ENCODE measurements at regions not wholly inside any gene's neighbourhood (a gene's known extent, or its start where the extent isn't known, plus 50 kb on each side); places are given as distances from the start of the nearest gene placed in this dataset.

DNA sequence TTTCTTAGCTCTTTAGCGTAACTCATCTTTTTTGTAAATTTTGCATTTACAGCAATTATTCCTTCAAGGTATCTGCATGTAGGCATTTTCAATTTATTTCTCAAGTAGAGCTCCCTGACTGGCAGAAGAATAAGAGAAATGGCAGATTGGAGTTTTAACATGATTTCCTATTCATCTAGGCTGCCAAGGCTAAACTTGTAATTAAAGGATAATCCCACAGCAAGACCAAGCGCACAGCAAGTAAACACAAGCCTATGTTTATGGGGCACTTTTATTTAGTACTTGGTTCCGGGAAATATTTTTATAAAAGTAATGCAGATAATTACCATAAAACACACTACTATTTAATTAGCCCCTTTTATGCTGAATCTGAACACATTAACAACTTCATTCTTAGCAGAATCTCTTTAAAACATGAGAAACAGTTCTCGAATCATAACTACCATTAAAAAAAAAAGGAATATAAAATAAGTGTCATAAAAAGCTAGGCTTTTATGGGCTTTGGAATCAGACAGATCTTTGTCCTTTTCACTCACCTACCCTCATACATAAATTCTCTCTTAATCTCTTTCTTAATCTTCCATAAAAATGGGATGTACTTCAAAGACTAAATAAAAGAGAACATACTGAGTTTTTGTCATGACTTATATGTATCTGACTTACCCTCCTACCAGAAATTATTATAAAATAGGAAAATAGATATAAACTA, 961.6 kb upstream of the MIR17HG start:
- DNase-seq = no peak

DNA sequence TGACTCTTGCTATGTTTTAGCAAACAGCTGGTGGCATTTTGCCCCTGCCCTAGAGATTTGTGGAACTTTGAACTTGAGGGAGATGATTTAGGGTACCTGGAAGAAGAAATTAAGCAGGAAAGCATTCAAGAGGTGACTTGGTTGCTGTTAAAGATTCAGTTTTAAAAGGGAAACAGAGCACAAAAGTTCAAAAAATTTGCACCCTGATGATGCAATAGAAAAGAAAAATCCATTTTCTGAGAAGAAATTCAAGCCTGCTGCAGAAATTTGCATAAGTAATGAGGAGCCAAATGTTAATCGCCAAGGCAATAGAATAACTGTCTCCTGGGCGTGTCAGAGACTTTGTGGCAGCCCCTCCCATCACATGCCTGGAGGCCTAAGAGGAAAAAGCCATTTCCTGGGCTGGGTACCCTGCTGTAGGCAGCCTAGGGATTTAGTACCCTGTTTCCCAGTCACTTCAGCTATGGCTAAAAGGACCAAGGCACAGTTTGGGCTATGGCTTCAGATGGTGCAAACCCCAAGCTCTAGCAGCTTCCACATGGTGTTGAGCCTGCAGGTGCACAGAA, 958.5 kb upstream of the MIR17HG start:
- DNase-seq = no peak

DNA sequence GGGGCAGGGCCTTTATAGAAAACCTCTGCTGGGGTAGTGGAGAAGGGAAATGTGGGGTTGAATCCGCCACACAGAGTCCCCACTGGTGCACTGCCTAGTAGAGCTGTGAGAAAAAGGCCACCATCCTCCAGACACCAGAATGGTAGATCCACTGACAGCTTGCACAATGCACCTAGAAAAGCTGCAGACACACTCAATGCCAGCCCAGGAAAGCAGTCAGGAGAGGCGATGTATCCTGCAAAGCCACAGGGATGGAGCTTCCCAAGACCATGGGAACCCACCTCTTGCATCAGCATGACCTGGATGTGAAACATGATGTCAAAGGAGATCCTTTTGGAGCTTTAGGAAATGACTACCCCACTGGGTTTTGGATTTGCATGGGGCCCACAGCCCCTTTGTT, 958.0 kb upstream of the MIR17HG start:
- DNase-seq = no peak

DNA sequence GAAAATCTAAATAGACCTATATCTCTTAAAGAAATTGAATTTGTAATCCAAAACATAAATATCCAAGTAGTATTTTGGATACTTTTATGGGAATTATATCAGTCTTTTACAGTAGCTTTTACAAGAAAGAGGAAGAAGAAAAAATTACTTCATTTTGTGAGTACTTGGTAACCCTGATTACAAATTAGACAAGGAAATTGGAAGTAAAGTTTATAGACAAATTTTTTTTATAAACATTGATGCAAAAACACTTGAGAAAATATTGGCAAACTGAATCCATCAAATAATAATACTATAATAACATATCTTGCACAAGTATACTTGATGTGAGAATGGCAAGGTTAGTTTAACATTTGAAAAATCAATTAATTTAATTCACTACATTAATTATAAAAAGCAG, 954.1 kb upstream of the MIR17HG start:
- DNase-seq = no peak

DNA sequence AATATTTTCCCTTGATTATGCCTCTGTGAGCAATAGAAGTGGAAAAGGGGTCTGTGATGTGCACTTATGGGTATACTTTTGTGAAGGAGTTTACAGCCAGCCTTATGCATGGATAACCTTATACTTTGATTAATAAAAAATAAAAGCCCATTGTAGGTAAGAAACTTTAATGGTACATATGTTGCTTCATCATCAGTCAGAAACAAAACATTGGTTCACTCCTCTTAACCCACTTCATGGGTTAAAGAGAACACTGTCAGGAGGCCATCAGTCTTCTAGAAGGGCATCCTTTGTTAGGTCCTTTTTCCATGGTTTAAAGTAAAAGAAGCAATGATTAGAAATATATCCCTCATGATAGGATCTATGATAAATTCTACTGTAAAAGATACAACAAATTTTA, 952.1 kb upstream of the MIR17HG start:
- DNase-seq = no peak

DNA sequence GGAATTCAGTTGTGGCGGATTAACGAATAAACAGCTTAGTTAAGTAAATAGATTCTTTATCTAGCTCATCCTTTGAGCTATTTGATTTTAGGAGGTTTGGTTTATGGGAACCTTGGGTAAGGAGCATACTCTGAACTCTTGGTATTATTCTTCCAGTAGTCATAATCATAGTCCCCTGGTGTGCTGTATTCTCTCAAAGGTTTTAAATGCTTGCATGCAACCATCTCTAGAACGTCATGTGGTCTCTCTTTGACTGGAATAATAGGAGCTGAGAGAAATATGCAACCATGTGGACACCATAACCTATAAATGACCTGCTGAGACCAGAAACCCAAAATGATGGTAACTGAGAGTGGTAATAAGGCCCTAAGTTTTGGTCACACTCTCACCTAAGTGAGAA, 951.6 kb upstream of the MIR17HG start:
- DNase-seq = no peak

DNA sequence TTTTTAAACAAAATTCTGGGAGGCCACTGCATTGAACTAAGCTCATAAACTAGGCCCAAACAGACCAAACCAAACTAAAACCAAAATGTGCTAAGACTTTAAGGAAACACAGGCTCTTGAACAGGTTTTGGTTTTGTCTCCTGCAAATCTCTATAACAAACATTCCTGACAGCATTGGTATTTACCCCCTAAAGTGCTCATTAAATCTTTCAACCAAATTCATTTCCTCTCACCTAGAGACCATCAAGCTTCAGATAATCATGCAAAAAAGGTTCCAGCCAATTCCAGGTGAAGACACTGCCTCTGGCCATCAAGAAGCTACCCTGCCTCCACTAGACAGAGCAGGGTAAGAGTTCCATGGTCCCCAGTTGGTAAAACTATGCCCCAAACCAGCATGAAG, 951.2 kb upstream of the MIR17HG start:
- no peak for DNase-seq

DNA sequence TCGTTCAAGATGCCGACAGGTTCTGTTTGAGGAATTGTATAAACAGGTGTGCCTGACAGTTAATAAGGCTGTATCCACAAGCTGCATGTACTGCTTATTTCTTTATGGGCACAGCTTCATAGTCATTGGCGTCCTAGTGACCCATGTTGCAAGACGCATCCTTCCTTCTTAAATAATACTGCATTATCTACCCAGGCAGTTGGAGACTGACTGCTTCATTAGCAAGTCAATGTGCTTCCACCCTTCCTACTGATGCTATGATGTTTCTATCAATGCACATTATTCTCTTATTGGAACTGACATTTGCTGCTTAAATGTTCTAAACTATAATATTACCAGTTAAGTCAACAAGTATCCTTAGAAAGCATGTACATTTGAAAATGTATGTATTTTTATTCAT, 950.0 kb upstream of the MIR17HG start:
- DNase-seq = no peak

DNA sequence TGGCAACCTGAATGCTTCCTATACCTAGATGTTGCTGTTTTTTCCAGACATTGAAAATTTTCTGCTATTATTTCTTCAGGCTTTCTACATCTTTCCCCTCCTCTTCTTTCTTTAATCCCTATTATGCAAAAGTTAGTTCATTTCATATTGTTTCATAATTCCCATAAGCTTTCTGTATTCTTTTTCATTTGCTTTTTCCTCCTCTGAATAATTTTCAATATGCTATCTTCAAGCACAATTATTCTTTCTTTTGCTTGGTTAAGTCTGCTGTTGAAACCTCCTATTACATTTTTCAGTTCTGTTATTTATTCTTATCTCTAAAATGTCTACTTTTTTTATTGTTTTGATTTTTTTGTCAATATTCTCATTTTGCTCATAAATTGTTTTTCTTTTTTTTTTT, 947.1 kb upstream of the MIR17HG start:
- DNase-seq = no peak

DNA sequence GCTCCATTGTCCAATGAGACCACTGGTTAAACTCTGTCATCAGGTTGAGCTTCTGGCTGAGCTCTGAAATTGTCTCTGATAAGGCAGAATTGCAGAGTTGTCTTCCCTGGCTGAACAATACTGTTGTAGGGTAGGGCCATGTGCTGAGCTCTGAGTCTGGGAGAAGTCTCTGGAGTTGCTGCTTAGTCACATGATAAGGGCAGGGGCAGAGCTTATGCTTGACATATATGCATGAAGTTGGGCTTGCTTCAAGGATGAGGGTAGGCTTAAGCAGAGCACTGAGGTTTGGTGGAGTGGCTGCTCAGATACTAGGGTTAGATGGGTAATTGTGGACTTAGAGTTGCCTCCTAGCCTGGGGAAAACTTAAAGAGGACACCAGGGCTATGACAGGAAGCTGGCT, 946.3 kb upstream of the MIR17HG start:
- DNase-seq = no peak

DNA sequence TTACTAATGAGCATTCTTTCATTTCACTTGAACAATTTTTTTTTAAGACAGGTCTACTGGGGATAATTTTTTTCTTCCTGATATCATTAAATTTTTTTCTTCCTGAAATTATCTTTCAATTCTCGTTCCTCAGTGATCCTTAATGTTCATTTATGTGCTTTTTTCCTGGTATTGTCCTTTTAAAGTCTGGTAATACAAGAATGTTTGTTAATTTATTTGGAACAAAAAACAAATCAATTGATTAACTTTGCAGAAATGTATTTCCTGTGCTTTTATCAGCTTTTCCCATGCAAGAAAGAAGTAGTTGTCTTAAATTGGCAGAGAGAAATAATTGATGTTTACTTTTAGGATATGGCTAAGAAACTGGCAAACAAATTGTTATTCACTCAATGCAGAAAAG, 945.4 kb upstream of the MIR17HG start:
- no peak for DNase-seq

DNA sequence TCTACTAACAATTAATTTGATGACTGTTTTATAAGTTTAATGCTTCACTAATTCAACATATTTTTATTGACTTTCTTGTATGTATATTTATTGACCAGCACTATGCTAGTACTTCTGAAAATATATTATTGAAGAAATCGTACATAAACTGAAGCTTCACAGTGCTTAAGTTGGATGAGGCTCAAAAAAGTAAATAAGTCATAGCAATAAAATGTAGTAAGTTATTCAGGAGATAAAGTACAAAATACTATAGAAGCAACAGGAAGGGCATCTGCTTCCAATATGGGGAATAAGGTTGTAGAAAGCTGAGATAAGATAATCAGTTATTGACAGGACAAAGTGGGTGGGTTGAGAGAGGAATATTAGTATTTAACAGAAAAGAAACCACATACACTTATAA, 944.9 kb upstream of the MIR17HG start:
- DNase-seq = no peak

DNA sequence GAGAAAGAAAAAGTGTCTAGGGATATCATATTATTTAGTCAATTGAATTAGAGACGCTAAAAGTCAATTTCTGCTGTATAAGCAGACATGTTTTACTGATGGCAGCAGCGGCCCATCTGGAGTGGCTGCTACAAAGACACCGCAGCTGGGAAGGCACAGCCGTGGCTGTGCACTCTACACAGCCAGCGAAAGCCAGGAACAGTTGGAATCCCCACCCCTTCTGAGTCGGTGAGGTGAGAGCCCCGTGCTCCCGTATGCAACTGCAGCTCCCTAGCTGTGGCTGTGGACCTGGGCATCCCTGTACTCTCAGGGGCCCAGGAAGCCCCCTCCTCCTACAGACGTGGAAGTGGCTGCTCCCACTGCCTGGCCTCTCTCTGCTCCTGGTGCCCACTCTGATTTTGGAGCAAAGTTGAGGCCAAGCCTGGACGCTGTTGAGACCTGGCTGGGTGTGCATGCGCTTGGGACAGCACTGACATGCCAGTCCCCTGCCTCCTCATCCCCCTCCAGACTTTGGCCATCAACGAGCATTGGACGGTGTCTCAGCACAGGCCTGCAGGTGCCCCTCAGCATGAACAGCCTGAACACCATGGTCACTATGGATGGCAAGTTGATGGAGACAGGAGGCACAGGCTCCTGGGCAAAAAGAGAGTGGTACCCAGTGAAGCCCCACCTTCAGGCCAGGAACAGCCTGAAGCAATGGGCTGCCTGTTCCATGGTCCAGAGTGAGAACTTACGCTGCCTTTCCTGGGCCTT, 944.0 kb upstream of the MIR17HG start:
- DNase-seq = no peak

DNA sequence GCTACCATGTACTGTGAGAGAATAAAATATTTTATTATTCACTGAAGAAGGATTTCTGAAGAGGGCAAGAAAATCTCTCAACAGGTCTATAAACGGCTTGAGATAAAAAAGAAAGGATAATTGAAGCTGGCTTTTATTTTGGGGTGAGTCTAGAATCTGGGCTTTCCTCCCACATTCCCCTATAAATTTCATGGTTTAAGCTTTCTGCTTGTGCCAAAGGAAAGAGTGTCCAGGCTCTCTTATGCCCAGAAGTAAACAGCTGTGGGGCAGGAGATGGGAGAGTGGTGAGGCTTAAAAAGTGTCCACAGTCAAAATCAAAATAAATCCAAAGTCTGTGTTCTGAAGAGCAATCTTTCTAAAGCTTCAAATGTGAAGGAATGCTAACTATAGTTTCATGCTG, 942.2 kb upstream of the MIR17HG start:
- DNase-seq = no peak

DNA sequence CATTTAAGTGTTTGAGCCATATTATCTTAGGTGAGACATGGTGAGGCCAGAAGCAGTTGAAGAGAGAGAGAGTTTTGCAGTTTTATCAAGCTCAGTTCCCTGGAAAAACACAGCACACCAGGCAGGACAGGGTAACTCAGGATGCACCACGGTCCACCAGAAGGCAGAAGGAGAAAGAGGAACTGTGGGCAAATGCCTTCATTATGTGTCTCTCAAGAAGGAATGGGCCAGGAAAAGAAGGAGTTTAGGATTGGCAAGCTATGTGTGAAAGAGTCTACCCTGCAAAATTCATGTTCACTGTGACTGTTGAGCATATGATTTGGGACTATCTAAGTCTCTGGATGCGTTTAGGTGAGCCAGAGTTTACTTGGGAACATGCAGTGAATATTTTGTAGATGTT, 934.5 kb upstream of the MIR17HG start:
- DNase-seq = no peak

DNA sequence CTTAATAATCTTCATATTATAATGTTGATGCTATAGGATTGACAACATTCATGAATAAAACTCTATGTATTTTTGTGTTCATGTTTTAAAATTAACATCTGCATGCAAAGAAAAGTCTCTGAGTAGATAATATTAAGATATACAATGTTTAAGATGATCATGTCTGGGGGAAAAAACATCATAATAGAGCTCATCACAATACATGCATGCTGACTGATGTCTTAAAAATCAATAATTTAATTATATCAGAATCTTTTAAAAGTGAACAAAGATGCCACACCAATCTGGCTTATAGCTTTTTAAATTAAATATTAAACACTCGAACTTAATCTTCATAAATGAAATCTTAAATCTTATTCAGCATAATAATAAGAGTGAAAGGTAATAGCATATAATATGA, 933.9 kb upstream of the MIR17HG start:
- DNase-seq = no peak

DNA sequence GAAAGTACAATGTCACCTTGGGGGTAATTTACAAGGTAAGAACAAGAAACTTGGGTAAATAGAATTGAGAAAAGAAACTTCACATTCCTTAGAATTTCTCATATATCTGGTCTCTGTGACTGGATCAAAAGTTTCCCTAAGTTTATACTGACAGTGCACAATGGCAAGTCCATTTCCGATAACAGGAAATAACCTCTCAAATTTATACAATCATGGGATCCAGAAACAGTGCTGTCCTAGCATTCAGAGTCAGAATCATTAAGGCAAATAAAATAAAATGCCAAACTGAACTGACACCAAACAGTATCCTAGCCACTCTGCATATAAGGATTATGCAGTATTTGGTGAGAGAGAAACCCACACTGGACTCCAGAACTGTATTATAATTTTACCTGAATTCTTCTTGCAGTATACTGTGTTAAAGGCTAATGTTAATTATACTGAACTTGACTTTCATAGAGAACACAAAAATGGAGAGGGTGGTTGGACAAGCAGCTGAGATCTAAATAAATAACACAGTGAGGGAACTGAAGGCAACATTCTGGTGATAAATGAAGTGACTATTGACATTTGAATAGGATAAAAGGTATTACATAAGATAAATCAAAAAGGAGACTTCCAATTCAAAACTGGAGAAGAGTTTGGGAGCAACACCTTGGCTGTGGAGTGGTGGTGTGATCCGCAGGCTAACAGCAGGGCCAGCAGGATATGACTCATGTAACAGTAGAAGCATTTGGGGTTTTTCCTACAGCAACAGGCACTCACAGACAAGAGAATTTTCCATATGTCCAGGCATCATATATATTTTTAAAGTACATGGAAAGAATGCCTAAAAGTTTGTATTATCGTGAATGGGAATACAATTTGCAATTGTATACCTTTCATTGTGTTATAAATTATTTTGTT, 932.5 kb upstream of the MIR17HG start:
- DNase-seq = no peak

DNA sequence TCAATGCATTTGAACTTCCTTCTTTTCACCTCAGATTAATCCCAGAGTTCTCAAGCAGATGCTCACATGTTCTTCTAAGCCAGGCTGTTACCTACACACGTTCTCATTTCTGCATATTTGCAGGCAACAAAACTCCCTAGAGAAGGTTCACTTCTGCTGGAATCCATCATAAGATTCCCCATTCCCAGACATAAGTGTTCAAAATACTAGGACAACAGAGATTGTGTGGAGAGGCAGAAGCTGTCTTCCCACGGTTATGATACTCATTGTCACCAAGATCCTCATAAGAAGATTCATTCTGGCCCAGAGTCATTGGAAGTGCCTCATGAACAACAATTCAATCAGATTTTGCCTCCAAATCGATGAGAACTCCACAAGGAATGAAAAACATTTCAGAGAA, 931.6 kb upstream of the MIR17HG start:
- no peak for DNase-seq

DNA sequence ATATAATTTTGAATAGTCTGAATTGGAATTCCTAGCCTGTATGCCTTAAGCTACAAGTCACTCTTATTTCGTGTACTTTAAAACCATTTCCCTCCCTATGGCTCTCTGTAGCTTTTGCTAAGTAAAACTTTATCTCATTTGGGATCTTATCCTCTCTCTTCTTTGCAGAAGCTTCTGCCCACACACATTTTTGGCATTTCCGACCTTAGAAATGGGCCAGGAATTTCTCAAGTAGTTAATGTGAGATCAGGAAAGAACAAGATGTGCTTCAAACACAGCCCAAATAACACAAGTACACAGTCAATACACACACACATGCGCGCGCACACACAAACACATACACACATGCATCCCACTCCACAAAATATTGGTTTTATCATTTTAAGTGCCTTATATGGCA, 931.0 kb upstream of the MIR17HG start:
- no peak for DNase-seq

DNA sequence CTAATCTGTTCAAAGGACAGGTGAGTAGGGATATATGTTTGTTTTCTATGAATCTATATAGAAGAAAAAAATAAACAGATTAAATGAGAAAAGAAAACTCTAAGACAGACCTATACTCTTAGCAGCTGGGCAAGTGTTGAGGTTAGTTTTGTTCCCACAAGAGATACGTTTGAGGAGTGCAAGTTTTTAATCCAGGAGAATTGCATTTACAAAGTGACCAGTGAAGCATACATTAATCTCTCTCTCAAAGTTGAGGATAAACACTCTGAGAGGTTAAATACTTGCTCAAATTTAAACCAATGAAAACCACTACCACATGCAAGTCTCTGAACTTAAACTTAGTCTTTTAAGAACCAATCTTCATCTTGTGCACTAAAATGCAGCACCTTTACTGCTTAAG, 930.5 kb upstream of the MIR17HG start:
- DNase-seq = no peak

DNA sequence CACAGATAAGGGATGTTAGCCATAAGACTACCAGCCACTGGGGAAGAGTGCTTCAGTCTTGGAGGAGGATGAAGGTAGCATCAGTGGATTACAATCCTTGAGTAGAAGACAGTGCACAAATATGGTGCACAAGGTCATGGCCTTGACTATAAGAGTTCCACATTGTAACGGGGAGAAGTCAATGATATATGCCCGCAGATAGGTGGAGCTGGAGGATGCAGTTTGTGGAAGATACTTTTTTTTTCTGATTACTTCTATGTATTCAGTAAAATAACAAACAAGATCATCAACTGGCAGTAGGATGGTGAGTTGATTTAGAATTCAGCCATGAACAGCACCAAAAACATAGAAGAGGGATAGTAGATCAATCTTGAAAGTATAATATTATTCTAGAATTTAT, 926.8 kb upstream of the MIR17HG start:
- no peak for DNase-seq

DNA sequence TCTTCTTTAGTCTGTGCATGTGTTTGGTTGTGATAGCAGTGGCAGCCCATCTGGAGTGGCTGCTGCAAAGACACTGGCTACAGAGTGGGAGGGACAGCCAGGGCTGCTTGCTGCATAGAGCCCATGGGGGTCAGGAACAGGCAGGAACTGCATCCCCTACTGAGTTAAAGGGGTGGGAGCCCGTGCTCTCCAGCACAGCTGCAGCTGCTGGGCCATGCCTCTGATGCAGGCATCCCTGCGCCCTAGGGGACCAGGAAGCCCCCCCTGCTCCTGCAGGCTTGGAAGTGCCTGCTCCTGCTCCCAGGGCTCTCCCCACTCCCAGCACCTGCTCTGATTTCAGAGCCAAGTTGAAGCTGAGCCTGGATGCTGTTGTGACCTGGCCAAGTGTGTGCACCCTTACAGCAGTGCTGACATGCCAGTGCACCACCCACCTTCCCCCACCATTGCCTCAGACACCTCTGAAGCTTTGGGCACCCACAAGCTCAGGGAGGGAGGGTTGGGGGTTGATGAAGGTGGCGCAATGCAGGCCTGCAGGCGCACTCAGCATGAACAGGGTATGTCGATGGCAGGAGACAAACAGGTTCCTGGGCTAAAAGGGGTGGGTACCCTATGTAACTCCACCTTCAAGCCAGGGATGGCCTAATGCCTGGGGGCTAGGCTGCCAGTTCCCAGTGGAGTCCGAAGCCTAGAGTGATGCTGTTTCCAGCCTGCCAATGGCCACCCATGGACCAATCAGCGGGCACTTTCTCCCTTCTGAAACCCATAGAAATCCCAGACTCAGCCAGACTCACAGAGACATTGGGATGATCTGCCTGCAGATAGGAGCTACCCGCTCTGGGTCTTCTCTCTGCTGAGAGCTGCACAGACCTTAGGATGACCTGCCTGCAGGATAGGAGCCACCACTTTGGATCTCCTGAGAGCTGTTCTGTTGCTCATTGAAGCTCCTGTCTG, 919.9 kb upstream of the MIR17HG start:
- DNase-seq = no peak
